Astrocyte (in vitro differentiated cells and primary cell): ENCODE measurements at regions not wholly inside any gene's neighbourhood (a gene's known extent, or its start where the extent isn't known, plus 50 kb on each side); places are given as distances from the start of the nearest gene placed in this dataset.

Experiments
- DNase-seq: peaks from one replicate; pipeline ENCODE4 v3.0.0-alpha.2; 2010; ENCODE audit warnings: low read depth
- FAIRE-seq: peaks from 2 replicates; lab custom pipeline; 2011; peaks lifted over from hg19 to GRCh38; lab: Jason Lieb, UNC
- H2AFZ ChIP-seq: 2 replicates; pipeline ENCODE4 v1.6.0; 2012; ENCODE audit warnings: low read depth, low read length, inconsistent platforms
- H3K27ac ChIP-seq: 2 replicates; pipeline ENCODE4 v1.5.1; 2011; ENCODE audit warnings: low read depth, low read length, inconsistent platforms
- H3K27me3 ChIP-seq: 2 replicates; pipeline ENCODE4 v1.6.0; 2011; ENCODE audit warnings: low read length, inconsistent platforms; ENCODE audit not compliant: insufficient read depth
- H3K36me3 ChIP-seq: 2 replicates; pipeline ENCODE4 v1.5.1; 2011; ENCODE audit warnings: low read length, inconsistent platforms; ENCODE audit not compliant: insufficient read depth
- H3K4me1 ChIP-seq: 2 replicates; pipeline ENCODE4 v1.5.1; 2011; ENCODE audit warnings: low read length, inconsistent platforms; ENCODE audit not compliant: insufficient read depth
- H3K4me2 ChIP-seq: 2 replicates; pipeline ENCODE4 v1.6.0; 2012; ENCODE audit warnings: low read length, inconsistent platforms
- H3K4me3 ChIP-seq: 2 replicates; pipeline ENCODE4 v1.5.1; 2011; ENCODE audit warnings: low read depth, mild to moderate bottlenecking, low read length, inconsistent platforms; ENCODE audit not compliant: insufficient read depth
- H3K79me2 ChIP-seq: 2 replicates; pipeline ENCODE4 v1.6.0; 2012; ENCODE audit warnings: mild to moderate bottlenecking, low read length, inconsistent platforms; ENCODE audit not compliant: insufficient read depth
- H3K9ac ChIP-seq: 2 replicates; pipeline ENCODE4 v1.6.0; 2012; ENCODE audit warnings: mild to moderate bottlenecking, low read length, inconsistent platforms
- H3K9me3 ChIP-seq: 2 replicates; pipeline ENCODE4 v1.5.1; 2012; ENCODE audit warnings: low read depth, mild to moderate bottlenecking, low read length, inconsistent platforms; ENCODE audit not compliant: insufficient read depth
- H4K20me1 ChIP-seq: 2 replicates; pipeline ENCODE4 v1.6.0; 2012; ENCODE audit warnings: low read length, inconsistent platforms; ENCODE audit not compliant: insufficient read depth
- H3K27ac Mint-ChIP-seq: one replicate; pipeline ENCODE4 v1.8.0; 2021; ENCODE audit warnings: mild to moderate bottlenecking, mixed read lengths; ENCODE audit not compliant: unreplicated experiment
- H3K27me3 Mint-ChIP-seq: one replicate; pipeline ENCODE4 v1.8.0; 2021; ENCODE audit warnings: low read depth, mixed read lengths; ENCODE audit not compliant: unreplicated experiment
- H3K36me3 Mint-ChIP-seq: one replicate; pipeline ENCODE4 v1.8.0; 2021; ENCODE audit warnings: low read depth, mixed read lengths; ENCODE audit not compliant: unreplicated experiment
- H3K4me1 Mint-ChIP-seq: one replicate; pipeline ENCODE4 v1.8.0; 2021; ENCODE audit warnings: low read depth, mixed read lengths; ENCODE audit not compliant: unreplicated experiment
- H3K4me3 Mint-ChIP-seq: one replicate; pipeline ENCODE4 v1.8.0; 2021; ENCODE audit warnings: mild to moderate bottlenecking, moderate library complexity, mixed read lengths; ENCODE audit not compliant: unreplicated experiment
- H3K9me3 Mint-ChIP-seq: one replicate; pipeline ENCODE4 v1.8.0; 2021; ENCODE audit warnings: mild to moderate bottlenecking, mixed read lengths; ENCODE audit not compliant: unreplicated experiment
- EZH2 ChIP-seq: IDR thresholded peaks from 2 replicates; pipeline ENCODE4 v1.6.1; 2012; ENCODE audit warnings: mild to moderate bottlenecking, low read length, inconsistent platforms; ENCODE audit not compliant: insufficient read depth
- TF ChIP-seq, protein P1 (sequence below): IDR thresholded peaks from 2 replicates; pipeline ENCODE4 v1.5.1; 2011; ENCODE audit warnings: low read depth, mild to moderate bottlenecking, inconsistent platforms, low read length, moderate library complexity; ENCODE audit not compliant: insufficient read depth

DNA sequence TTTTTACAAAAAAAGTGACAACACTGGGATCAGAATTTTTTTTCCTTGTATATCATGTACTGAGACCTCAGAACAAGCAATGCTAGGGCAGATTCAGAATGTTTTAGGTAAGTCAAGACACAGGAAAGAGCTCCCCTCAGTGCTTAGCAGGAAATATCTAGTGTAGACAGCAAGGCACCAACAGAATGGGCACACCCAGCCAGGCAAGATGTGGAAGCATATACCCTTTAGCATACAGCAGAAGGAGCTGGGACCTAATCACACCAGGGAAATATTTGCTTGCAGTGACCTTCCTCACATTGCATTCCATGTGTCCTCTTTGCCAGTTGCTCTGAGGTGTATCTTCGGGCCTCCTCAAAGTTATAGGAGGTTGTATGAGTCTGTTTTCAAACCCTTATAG lies 497.6 kb upstream of the LRRN3 start:
- Histone ChIP-seq H3K9me3 (no peaks in the 10 kb centered on the region), H3K4me2 (no peak overlapping the region), H3K36me3 (no peaks in the 10 kb centered on the region), H3K27ac (no peak overlapping the region), H3K79me2 (no peaks in the 10 kb centered on the region), H4K20me1 (no peaks in the 10 kb centered on the region), H2AFZ (no peak overlapping the region), H3K4me3 (no peak overlapping the region), H3K27me3 (no peaks in the 10 kb centered on the region), H3K9ac (no peak overlapping the region), H3K4me1 (no peaks in the 10 kb centered on the region)
- Mint-ChIP-seq H3K4me1 (peaks cover 9% of the 10 kb centered on the region), H3K4me3 (no peak overlapping the region), H3K27ac (no peak overlapping the region), H3K9me3 (no peaks in the 10 kb centered on the region), H3K27me3 (no peaks in the 10 kb centered on the region), H3K36me3 (no peaks in the 10 kb centered on the region)
- TF ChIP-seq, protein P1, sequence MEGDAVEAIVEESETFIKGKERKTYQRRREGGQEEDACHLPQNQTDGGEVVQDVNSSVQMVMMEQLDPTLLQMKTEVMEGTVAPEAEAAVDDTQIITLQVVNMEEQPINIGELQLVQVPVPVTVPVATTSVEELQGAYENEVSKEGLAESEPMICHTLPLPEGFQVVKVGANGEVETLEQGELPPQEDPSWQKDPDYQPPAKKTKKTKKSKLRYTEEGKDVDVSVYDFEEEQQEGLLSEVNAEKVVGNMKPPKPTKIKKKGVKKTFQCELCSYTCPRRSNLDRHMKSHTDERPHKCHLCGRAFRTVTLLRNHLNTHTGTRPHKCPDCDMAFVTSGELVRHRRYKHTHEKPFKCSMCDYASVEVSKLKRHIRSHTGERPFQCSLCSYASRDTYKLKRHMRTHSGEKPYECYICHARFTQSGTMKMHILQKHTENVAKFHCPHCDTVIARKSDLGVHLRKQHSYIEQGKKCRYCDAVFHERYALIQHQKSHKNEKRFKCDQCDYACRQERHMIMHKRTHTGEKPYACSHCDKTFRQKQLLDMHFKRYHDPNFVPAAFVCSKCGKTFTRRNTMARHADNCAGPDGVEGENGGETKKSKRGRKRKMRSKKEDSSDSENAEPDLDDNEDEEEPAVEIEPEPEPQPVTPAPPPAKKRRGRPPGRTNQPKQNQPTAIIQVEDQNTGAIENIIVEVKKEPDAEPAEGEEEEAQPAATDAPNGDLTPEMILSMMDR, result no peak
- no peak for TF ChIP-seq EZH2
- FAIRE-seq (no peak), DNase-seq (no peak)

DNA sequence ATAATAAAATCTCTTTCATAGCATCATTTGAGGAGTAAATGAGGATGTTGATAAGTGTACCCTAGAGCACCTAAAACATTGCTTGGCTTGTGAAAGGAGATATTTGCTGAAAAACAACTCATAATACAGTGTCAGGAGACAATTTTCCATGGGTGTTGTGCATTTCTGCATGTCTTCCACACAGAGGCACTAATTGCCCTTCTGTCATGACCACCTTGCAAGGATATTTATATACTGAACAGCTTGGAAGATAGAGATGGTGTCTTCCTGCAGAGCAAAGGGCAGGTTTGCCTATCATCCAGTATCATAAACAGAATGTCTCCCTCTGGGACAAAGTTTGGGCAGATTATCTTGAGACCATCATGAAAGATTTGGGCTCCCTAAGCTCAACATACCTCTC lies 495.2 kb upstream of the LRRN3 start:
- DNase-seq (no peak), FAIRE-seq (no peak)
- H3K9me3 Mint-ChIP-seq, result no peaks in the 10 kb centered on the region
- Histone ChIP-seq H3K27ac (no peak overlapping the region), H2AFZ (no peak overlapping the region), H4K20me1 (no peaks in the 10 kb centered on the region), H3K79me2 (no peaks in the 10 kb centered on the region), H3K4me2 (no peak overlapping the region), H3K27me3 (no peaks in the 10 kb centered on the region), H3K9ac (no peak overlapping the region), H3K36me3 (no peaks in the 10 kb centered on the region), H3K4me3 (no peak overlapping the region), H3K9me3 (no peaks in the 10 kb centered on the region), H3K4me1 (no peaks in the 10 kb centered on the region)
- H3K36me3 Mint-ChIP-seq, result no peaks in the 10 kb centered on the region
- H3K4me1 Mint-ChIP-seq, result peaks cover 10% of the 10 kb centered on the region
- no peak for TF ChIP-seq EZH2
- TF ChIP-seq, protein P1, result no peak
- H3K4me3 Mint-ChIP-seq, result no peak overlapping the region
- no peaks in the 10 kb centered on the region for H3K27me3 Mint-ChIP-seq
- no peak overlapping the region for H3K27ac Mint-ChIP-seq

DNA sequence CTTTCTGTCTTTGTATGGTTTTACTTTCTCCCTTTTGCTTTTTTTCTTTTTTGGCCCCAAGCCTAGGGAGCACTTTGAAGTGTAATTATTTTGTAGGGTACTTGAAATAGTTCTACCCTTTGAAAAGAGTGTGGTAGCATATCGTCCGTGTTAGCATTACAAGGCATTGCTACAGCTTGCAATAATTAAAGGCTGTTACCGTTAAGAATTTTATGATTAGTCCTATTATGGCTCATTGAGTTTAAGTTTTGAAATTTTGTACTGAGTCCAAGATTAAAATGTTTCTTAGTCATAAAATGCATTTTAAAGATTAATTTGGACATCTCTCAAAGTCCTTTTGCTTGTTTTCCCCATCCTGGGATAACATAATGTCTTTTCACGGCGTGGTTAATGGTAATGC lies 490.0 kb upstream of the LRRN3 start:
- Mint-ChIP-seq H3K36me3 (no peaks in the 10 kb centered on the region), H3K27ac (no peak overlapping the region), H3K27me3 (no peaks in the 10 kb centered on the region), H3K4me3 (no peak overlapping the region), H3K4me1 (peaks cover 1% of the 10 kb centered on the region), H3K9me3 (no peaks in the 10 kb centered on the region)
- Histone ChIP-seq H3K27me3 (no peaks in the 10 kb centered on the region), H2AFZ (no peak overlapping the region), H3K9me3 (no peaks in the 10 kb centered on the region), H4K20me1 (no peaks in the 10 kb centered on the region), H3K4me2 (no peak overlapping the region), H3K27ac (no peak overlapping the region), H3K4me3 (no peak overlapping the region), H3K79me2 (no peaks in the 10 kb centered on the region), H3K9ac (no peak overlapping the region), H3K36me3 (no peaks in the 10 kb centered on the region), H3K4me1 (no peaks in the 10 kb centered on the region)
- TF ChIP-seq, protein P1, result no peak
- no peak for TF ChIP-seq EZH2
- DNase-seq, result no peak
- no peak for FAIRE-seq
